ENCODE measurements at regions not wholly inside any gene's neighbourhood (a gene's known extent, or its start where the extent isn't known, plus 50 kb on each side); places are given as distances from the start of the nearest gene placed in this dataset.

GRCh38 chr2:234640657-234641056, 143.8 kb upstream of the ARL4C start:
- no peak for DNase-seq (ENCODE audit: low read depth)

- DNase-seq (ENCODE audit: low read depth) = no peak
These were observed 142.1 kb upstream of the ARL4C start for GRCh38 chr2:234638966-234639365.

GRCh38 chr2:234635284-234635683, 138.4 kb upstream of the ARL4C start:
- no peak for DNase-seq (ENCODE audit: low read depth)

- DNase-seq (ENCODE audit: low read depth) = no peak
These were observed 136.8 kb upstream of the ARL4C start for GRCh38 chr2:234633581-234634230.

- DNase-seq (ENCODE audit: low read depth) = peak; percentile 93
These were observed 135.9 kb upstream of the ARL4C start for GRCh38 chr2:234632527-234633391.

- DNase-seq (ENCODE audit: low read depth) = no peak
These were observed 135.0 kb upstream of the ARL4C start for GRCh38 chr2:234631646-234632514.

GRCh38 chr2:234630801-234631261, 133.9 kb upstream of the ARL4C start:
- peak; percentile 31 for DNase-seq (ENCODE audit: low read depth)

GRCh38 chr2:234629596-234629995, 132.7 kb upstream of the ARL4C start:
- DNase-seq (ENCODE audit: low read depth) = no peak

- no peak for DNase-seq (ENCODE audit: low read depth)
These were observed 132.1 kb upstream of the ARL4C start for GRCh38 chr2:234628953-234629352.

GRCh38 chr2:234627308-234627707, 130.4 kb upstream of the ARL4C start:
- DNase-seq (ENCODE audit: low read depth) = no peak

- DNase-seq (ENCODE audit: low read depth) = no peak
These were observed 129.8 kb upstream of the ARL4C start for GRCh38 chr2:234626566-234627130.

GRCh38 chr2:234625626-234626250, 128.9 kb upstream of the ARL4C start:
- no peak for DNase-seq (ENCODE audit: low read depth)

GRCh38 chr2:234623521-234623991, 126.7 kb upstream of the ARL4C start:
- no peak for DNase-seq (ENCODE audit: low read depth)

- no peak for DNase-seq (ENCODE audit: low read depth)
These were observed 124.2 kb upstream of the ARL4C start for GRCh38 chr2:234621120-234621519.

- peak; percentile 22 for DNase-seq (ENCODE audit: low read depth)
These were observed 123.1 kb upstream of the ARL4C start for GRCh38 chr2:234620018-234620417.

GRCh38 chr2:234615643-234616356, 118.9 kb upstream of the ARL4C start:
- DNase-seq (ENCODE audit: low read depth) = peak; percentile 27

GRCh38 chr2:234611209-234611608, 114.3 kb upstream of the ARL4C start:
- no peak for DNase-seq (ENCODE audit: low read depth)

- DNase-seq (ENCODE audit: low read depth) = no peak
These were observed 112.1 kb upstream of the ARL4C start for GRCh38 chr2:234608946-234609345.

GRCh38 chr2:234607691-234608090, 110.8 kb upstream of the ARL4C start:
- DNase-seq (ENCODE audit: low read depth) = no peak

GRCh38 chr2:234606896-234607295, 110.0 kb upstream of the ARL4C start:
- DNase-seq (ENCODE audit: low read depth) = peak; percentile 97

GRCh38 chr2:234603619-234604018, 106.7 kb upstream of the ARL4C start:
- no peak for DNase-seq (ENCODE audit: low read depth)

Data from amniotic epithelial cell (primary cell).